ENCODE measurements at regions not wholly inside any gene's neighbourhood (a gene's known extent, or its start where the extent isn't known, plus 50 kb on each side); places are given as distances from the start of the nearest gene placed in this dataset.
"Not testable (repeated sequence)": the region's sequence is repeated elsewhere in the genome, so short reads cannot be mapped to it uniquely, and the experiment has no call there.

DNA sequence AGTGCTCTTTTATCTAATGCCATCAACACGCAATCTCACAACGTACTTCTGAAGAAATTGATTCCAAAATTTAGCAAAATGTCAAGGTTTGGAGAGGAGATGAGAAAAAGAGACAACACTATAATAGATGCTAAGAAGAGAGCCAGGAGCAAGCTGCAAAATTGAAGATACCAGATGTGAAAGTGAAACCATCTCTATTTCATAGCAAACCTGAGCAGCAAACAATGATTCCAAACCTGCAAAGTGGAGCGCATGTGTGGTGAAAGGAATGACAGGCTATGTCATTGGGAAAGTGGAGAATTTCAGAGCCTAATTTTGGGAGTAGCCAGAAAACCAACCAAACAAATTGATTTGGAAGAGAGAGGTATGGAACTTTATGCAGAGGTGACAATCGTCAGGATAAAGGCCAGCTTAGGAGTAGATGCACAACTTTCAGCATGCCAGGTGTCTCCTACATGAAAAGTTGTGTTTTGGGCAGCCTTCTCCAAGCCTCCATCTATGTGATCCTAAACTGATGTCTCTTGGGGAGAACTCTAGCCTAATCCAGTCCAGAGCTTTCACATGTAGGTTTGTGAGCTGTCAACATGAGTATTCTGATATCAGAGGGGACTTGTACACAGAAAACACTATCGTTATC lies 158.4 kb upstream of the FNDC3A start:
- no peak overlapping the region for H3K4me3 ChIP-seq (ENCODE audit: low read depth, low read length)
- TF ChIP-seq, protein P1, sequence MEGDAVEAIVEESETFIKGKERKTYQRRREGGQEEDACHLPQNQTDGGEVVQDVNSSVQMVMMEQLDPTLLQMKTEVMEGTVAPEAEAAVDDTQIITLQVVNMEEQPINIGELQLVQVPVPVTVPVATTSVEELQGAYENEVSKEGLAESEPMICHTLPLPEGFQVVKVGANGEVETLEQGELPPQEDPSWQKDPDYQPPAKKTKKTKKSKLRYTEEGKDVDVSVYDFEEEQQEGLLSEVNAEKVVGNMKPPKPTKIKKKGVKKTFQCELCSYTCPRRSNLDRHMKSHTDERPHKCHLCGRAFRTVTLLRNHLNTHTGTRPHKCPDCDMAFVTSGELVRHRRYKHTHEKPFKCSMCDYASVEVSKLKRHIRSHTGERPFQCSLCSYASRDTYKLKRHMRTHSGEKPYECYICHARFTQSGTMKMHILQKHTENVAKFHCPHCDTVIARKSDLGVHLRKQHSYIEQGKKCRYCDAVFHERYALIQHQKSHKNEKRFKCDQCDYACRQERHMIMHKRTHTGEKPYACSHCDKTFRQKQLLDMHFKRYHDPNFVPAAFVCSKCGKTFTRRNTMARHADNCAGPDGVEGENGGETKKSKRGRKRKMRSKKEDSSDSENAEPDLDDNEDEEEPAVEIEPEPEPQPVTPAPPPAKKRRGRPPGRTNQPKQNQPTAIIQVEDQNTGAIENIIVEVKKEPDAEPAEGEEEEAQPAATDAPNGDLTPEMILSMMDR (conservative IDR thresholded peaks at IDR 0.05; ENCODE audit: low read depth, low read length): no peak
- no peak for DNase-seq (ENCODE audit: low read depth)

DNA sequence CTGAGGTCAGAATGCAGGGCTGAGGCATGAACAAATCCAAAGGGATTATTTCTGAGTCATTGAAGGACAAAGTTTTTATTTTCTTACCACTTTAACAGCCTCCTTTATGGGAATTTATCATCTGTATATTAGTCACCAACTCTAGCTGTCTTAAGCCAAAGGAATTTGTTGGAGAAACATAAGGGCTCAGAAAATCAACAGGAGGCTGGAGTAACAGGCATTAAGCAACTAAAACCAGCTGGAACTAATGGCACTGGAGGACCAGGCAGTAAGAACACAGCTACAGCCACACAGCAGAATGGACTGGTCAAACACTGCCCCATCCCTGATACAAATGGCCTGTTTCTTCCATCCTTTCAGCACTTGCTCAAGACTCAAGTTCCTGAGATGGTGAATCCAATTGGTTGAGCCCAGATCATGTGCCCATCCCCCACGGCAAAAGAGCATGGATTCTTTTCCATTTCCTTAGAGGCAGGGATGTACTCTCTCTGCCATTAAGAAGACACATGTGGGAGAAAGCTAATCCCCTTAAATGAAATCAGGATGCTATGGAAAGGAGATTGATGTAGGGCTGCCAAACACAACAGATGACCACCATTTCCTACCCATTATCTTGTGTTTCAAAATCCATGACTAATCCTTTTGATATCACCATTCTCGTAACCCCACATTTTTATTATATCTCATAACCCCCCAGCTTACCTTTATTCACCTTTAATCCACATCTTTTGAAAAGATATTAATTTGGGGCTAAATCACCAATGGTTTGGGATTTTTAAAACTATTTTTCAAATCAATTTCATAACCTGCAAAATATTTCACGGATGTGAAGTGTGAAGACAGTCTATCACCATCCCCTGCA lies 157.0 kb upstream of the FNDC3A start:
- TF ChIP-seq, protein P1 (conservative IDR thresholded peaks at IDR 0.05; ENCODE audit: low read depth, low read length): no peak
- DNase-seq (ENCODE audit: low read depth): peak; percentile 92

DNA sequence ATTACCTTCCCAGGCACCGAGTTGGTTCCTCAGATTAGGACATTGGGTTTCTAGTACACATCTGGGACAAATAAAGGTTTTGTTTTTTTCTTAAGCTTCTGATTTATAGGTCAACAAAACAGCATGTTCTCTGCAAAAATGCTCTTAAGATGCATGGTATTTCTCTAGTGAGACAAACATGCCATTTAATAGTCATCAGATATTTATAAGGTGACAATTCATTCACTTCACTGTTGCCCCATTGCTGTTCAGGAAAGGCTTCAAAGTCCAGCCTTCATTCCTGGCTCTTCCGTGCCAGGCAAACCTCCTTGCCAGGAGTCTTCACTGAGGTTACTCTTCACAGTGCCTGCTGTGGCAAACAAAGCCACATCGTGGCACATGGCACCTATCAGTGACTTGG lies 156.3 kb upstream of the FNDC3A start:
- no peak overlapping the region for H3K4me3 ChIP-seq (ENCODE audit: low read depth, low read length)
- TF ChIP-seq, protein P1 (conservative IDR thresholded peaks at IDR 0.05; ENCODE audit: low read depth, low read length): no peak
- no peak for DNase-seq (ENCODE audit: low read depth)

More for the DNA sequence above, 157.0 kb upstream of the FNDC3A start:
- H3K4me3 ChIP-seq (ENCODE audit: low read depth, low read length): no peak overlapping the region

DNA sequence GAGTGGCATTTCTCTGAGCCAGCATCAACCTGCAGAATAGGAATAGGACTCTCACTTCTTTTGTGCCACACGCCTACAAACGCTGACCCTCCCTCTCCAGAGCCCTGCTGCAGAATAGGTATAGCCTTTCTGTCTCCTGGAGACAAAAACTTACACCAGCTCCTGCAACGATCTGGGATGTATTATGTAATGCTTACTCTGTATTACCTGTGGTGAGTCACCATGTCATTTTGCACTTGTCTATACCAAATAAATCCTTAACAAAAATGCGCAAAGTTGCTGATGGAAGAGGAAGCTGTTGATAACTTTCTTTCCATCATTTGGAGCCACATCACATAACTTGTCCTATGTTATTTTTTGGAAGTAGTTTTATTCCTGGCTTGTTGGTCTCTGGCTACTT lies 155.8 kb upstream of the FNDC3A start:
- H3K4me3 ChIP-seq (ENCODE audit: low read depth, low read length): no peak overlapping the region
- no peak for DNase-seq (ENCODE audit: low read depth)
- TF ChIP-seq, protein P1 (conservative IDR thresholded peaks at IDR 0.05; ENCODE audit: low read depth, low read length): no peak

DNA sequence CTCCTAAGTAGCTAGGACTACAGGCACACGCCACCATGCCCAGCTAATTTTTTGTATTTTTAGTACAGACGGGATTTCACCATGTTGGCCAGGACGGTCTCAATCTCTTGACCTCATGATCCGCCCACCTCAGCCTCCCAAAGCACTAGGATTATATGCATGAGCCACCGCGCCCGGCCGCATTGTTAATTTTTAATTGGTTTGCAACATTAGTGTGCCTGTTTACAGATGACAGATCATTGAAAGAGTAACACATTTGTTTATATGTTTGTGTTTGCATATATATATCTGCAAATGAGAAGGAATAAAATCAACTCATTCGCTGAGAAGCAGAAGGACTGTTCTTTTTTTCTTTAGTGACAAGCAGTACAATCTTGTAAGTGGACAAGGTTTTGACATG lies 152.2 kb upstream of the FNDC3A start:
- not testable (repeated sequence) for H3K4me3 ChIP-seq (ENCODE audit: low read depth, low read length)
- DNase-seq (ENCODE audit: low read depth): peak; percentile 49

DNA sequence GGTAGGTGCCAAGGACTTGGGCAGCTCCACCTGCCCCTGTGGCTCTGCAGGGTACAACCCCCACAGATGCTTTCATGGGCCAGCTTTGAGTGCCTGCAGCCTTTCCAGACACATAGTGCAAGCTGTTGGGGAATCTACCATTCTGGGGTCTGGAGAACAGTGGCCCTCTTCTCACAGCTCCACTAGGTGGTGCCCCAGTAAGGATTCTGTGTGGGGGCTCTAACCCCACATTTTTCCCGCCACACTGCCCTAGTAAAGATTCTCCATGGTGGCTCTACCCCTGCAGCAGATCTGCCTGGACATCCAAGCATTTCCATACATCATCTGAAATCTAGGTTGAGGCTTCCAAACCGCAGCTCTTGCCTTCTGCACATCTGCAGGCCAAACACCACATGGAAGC lies 149.7 kb upstream of the FNDC3A start:
- DNase-seq (ENCODE audit: low read depth): no peak
- TF ChIP-seq, protein P1 (conservative IDR thresholded peaks at IDR 0.05; ENCODE audit: low read depth, low read length): no peak
- no peak overlapping the region for H3K4me3 ChIP-seq (ENCODE audit: low read depth, low read length)

DNA sequence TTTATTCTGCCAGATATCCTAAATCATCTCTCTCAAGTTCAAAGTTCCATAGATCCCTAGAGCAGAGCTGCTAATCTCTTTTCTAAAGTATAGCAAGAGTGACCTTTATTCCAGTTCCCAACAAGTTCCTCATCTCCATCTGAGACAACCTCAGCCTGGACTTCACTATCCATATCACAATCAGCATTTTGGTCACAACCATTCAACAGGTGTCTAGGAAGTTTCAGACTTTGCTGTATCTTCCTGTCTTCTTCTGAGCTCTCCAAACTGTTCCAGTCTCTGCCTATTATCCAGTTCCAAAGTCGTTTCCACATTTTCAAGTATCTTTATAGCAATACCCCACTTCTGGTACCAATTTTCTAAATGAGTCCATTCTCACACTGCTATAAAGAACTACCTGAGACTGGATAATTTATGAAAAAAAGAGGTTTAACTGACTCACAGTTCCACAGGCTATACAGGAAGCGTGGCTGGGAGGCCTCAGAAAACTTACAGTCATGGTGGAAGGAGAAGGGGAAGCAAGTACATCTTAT lies 148.7 kb upstream of the FNDC3A start:
- not testable (repeated sequence) for DNase-seq (ENCODE audit: low read depth); H3K4me3 ChIP-seq (ENCODE audit: low read depth, low read length)

DNA sequence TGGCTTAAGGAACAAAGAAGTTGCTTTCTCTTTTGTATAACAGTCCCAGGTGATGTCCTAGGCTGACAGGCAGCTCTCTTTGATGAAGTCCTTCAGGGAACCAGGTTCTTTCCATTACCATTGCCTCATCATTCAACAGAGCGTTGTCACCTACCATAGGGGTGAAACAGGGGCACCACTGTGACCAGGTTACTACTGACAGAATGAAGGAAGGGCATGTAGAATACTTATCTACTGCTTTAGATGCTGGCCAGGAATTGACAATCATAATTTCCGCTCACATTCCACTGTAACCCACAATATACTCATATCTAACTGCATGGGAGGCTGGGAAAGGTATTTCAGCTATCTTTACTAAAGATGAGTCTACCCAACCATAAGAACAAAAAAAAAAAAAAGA lies 148.0 kb upstream of the FNDC3A start:
- TF ChIP-seq, protein P1 (conservative IDR thresholded peaks at IDR 0.05; ENCODE audit: low read depth, low read length): no peak
- H3K4me3 ChIP-seq (ENCODE audit: low read depth, low read length): no peak overlapping the region
- no peak for DNase-seq (ENCODE audit: low read depth)

Data from epithelial cell of proximal tubule (primary cell).